ENCODE measurements at regions not wholly inside any gene's neighbourhood (a gene's known extent, or its start where the extent isn't known, plus 50 kb on each side); places are given as distances from the start of the nearest gene placed in this dataset.

- TF ChIP-seq CTCF (IDR thresholded peaks at IDR 0.05) (no peak), POLR2A (IDR thresholded peaks at IDR 0.05) (no peak)
Observed at GRCh38 chr2:157959249-157959648, 83.1 kb upstream of the ACVR1 start.
